ENCODE measurements at regions not wholly inside any gene's neighbourhood (a gene's known extent, or its start where the extent isn't known, plus 50 kb on each side); places are given as distances from the start of the nearest gene placed in this dataset.

DNA sequence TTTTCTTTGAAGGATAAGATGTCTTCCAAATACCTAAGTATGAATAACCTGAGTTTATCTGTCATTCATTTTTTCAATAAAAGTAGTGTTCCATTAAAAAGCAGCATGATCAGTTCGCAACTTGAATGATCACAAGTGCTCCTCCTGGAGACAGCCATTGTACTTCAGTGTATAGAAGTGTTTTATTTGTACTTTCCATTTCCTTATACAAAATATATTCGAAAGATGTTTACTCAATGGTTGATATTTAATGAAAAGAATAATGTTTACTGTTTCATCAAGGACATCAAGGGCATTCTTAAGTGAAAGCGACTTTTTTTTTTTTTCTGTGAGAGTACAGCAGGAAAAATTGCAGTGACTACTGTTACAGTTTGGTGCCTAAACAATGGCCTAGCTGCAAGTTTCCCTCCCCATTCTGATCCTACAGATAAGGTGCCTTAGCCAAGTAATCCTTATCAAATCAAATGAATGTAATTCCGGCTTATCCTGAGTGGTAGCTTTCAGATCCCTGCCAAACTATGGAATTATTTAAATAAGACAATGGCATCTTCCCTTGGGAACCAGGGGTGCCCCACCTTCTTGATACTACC is 69.0 kb upstream of the IL15 start:
- Histone ChIP-seq H3K36me3 (ENCODE audit: control insufficient read depth, insufficient read depth, low read length) (no peaks in the 10 kb centered on the region), H3K9ac (ENCODE audit: insufficient read depth in 1 of 2, low read depth in 2 of 2, low read length in 2 of 2) (no peak overlapping the region), H3K9me1 (ENCODE audit: control insufficient read depth, insufficient read depth, low read length) (no peaks in the 10 kb centered on the region), H3K27me3 (ENCODE audit: control insufficient read depth in 2 of 2, insufficient read depth in 2 of 2, low read length in 2 of 2) (no peaks in the 10 kb centered on the region), H3K4me3 (no peak overlapping the region), H3K9me3 (replicated peaks; ENCODE audit: control insufficient read depth, insufficient read depth, low read depth, low read length) (no peaks in the 10 kb centered on the region; the same call in 1 of the 2 replicates), H4K20me1 (replicated peaks; ENCODE audit: control insufficient read depth, insufficient read depth, low read length) (no peaks in the 10 kb centered on the region), H3K27ac (ENCODE audit: extremely low read depth, low read depth, low read length) (no peak overlapping the region), H3K4me1 (replicated peaks in 1 of 2; ENCODE audit: control insufficient read depth in 2 of 2, insufficient read depth in 2 of 2, low read length in 2 of 2) (no peaks in the 10 kb centered on the region), H3K4me2 (ENCODE audit: insufficient read depth, low read length) (no peak overlapping the region), H2AFZ (ENCODE audit: low read depth, low read length) (no peak overlapping the region), H3K79me2 (ENCODE audit: control insufficient read depth, insufficient read depth, low read length) (no peaks in the 10 kb centered on the region)
- POLR2A ChIA-PET = no interaction called here
- BruUV-seq (replicated peaks) = no TSS peak
- intact Hi-C loops (cut with micrococcal nuclease) (no loop called here), in situ Hi-C loops (cut with MboI) (no loop called here)
- FAIRE-seq = no peak
- TF ChIP-seq ZFP1 (CRISPR knock-in tag; IDR thresholded peaks at IDR 0.05) (no peak), HNRNPH1 (optimal IDR thresholded peaks at IDR 0.05; ENCODE audit: low read depth, low read length) (no peak), BMI1 (IDR thresholded peaks at IDR 0.05; ENCODE audit: low read length) (no peak), RBBP5 (IDR thresholded peaks at IDR 0.05; ENCODE audit: borderline replicate concordance, insufficient read depth, low read length, poor library complexity, severe bottlenecking) (no peak), KDM1A (IDR thresholded peaks at IDR 0.05) (no peak), JUN (IDR thresholded peaks at IDR 0.05; ENCODE audit: borderline replicate concordance, low read depth, low read length) (no peak), JUN (CRISPR knock-in tag; IDR thresholded peaks at IDR 0.05; ENCODE audit: borderline replicate concordance) (no peak), RAD51 (IDR thresholded peaks at IDR 0.05; ENCODE audit: borderline replicate concordance, low read depth) (no peak), CCNT2 (IDR thresholded peaks at IDR 0.05; ENCODE audit: borderline replicate concordance, extremely low read depth, insufficient read length, low read depth, low read length) (no peak), RBFOX2 (IDR thresholded peaks at IDR 0.05; ENCODE audit: low read depth, low read length) (no peak), POLR2H (tag; IDR thresholded peaks at IDR 0.05; ENCODE audit: low read depth) (no peak), THAP7 (CRISPR knock-in tag; IDR thresholded peaks at IDR 0.05) (no peak), STAG1 (CRISPR knock-in tag; IDR thresholded peaks at IDR 0.05; ENCODE audit: borderline replicate concordance) (no peak)
- TF ChIP-seq, protein P1, sequence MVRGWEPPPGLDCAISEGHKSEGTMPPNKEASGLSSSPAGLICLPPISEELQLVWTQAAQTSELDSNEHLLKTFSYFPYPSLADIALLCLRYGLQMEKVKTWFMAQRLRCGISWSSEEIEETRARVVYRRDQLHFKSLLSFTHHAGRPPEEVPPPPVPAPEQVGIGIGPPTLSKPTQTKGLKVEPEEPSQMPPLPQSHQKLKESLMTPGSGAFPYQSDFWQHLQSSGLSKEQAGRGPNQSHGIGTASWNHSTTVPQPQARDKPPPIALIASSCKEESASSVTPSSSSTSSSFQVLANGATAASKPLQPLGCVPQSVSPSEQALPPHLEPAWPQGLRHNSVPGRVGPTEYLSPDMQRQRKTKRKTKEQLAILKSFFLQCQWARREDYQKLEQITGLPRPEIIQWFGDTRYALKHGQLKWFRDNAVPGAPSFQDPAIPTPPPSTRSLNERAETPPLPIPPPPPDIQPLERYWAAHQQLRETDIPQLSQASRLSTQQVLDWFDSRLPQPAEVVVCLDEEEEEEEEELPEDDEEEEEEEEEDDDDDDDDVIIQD (CRISPR knock-in tag; IDR thresholded peaks at IDR 0.05) = no peak
- no peak for ATAC-seq
- DNase-seq (ENCODE audit: extremely low read depth in 1 of 4, low spot score in 3 of 4) = no peak
- CTCF ChIA-PET (ENCODE audit: low intra/inter-chr PET ratio) = no interaction called here
- 0% methylated on average over 4 of the region's 4 CpGs for WGBS (ENCODE audit: insufficient coverage, low coverage, missing lambda C conversion rate)
